ENCODE measurements at regions not wholly inside any gene's neighbourhood (a gene's known extent, or its start where the extent isn't known, plus 50 kb on each side); places are given as distances from the start of the nearest gene placed in this dataset.

DNA sequence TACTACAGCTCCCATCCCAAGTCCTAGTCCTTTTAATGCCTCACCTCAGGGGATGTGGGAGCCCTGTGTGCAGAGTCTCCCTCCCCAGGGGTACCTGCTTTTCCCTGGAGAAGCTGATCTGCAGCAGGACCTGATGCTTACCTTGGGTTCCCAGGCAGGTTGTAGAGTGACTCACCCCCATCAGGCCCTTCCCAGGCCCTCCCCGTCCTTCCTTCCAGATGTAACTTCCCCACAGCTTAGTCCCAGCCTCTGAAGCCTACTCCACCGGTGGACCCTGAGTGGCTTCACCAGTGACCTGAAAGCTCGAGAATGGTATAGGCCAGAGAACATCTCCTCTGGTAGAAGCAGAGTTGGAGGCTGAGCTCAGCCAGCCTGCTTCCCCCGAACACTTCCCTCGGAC is 254.2 kb upstream of the STT3B start:
- no peak for TF ChIP-seq POLR2A (IDR thresholded peaks at IDR 0.05)
- TF ChIP-seq, protein P1, sequence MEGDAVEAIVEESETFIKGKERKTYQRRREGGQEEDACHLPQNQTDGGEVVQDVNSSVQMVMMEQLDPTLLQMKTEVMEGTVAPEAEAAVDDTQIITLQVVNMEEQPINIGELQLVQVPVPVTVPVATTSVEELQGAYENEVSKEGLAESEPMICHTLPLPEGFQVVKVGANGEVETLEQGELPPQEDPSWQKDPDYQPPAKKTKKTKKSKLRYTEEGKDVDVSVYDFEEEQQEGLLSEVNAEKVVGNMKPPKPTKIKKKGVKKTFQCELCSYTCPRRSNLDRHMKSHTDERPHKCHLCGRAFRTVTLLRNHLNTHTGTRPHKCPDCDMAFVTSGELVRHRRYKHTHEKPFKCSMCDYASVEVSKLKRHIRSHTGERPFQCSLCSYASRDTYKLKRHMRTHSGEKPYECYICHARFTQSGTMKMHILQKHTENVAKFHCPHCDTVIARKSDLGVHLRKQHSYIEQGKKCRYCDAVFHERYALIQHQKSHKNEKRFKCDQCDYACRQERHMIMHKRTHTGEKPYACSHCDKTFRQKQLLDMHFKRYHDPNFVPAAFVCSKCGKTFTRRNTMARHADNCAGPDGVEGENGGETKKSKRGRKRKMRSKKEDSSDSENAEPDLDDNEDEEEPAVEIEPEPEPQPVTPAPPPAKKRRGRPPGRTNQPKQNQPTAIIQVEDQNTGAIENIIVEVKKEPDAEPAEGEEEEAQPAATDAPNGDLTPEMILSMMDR (IDR thresholded peaks at IDR 0.05) = no peak
- H3K4me3 ChIP-seq = no peak overlapping the region
- no peak for DNase-seq
- no peaks in the 10 kb centered on the region for H3K36me3 ChIP-seq
- no peaks in the 10 kb centered on the region for H3K9me3 ChIP-seq
- no peak overlapping the region for H3K27ac ChIP-seq
- no peaks in the 10 kb centered on the region for H3K4me1 ChIP-seq
- no peaks in the 10 kb centered on the region for H3K27me3 ChIP-seq

DNA sequence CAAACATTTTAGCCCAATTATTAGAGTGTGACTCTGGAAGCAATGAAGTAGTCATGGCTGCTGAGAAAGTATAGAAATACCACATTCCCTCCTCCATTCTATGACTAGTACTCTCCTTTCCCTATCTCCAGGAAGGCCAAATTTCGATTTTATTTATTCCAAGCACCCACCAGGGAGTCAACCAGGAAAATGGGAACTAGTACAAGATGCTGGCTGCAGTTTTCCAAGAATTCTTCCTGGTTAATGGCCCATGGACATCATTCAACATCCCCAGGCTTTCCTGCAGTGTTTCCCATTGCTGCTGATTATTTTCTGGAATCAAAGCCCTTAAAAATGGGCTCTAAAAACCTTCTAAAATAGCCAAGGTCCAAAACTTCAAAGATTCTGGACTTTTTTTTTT is 247.9 kb upstream of the STT3B start:
- Histone ChIP-seq H3K27ac (no peak overlapping the region), H3K4me1 (no peaks in the 10 kb centered on the region), H3K4me3 (no peak overlapping the region), H3K36me3 (no peaks in the 10 kb centered on the region), H3K27me3 (no peaks in the 10 kb centered on the region), H3K9me3 (no peaks in the 10 kb centered on the region)
- DNase-seq = no peak
- no peak for TF ChIP-seq POLR2A (IDR thresholded peaks at IDR 0.05)
- TF ChIP-seq, protein P1 (IDR thresholded peaks at IDR 0.05) = no peak

DNA sequence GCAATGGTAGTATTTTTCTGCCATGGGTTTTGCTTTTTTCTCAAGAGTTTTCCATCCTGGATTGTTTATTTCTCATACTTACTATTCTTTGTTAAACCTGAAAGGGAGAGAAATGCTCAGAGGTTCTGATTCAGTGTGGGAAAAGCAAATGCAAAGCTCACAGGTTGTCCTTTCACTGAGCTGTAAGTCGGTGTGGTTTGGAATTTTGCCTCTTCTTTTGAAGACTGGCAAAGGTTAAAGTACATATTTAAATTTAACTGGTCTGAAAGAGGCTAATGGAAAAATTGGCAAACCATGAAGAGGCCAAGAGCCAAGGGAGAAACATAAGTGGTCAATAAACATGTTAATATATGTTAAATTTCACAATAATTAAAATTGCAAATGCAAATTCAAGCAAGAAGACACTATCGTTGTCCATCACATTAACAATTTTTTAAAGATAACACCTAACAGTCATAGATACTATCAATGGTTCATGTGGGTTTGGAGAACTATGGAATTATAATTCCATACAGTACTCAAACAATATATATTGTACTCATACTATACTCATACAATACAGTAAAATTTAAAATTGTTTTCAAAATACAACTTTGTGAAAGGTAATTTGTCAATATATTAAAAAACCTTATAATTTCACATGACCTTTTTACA is 246.8 kb upstream of the STT3B start:
- Histone ChIP-seq H3K4me3 (no peak overlapping the region), H3K27me3 (no peaks in the 10 kb centered on the region), H3K36me3 (no peaks in the 10 kb centered on the region), H3K4me1 (no peaks in the 10 kb centered on the region), H3K27ac (no peak overlapping the region), H3K9me3 (no peaks in the 10 kb centered on the region)
- DNase-seq = no peak
- TF ChIP-seq POLR2A (IDR thresholded peaks at IDR 0.05) = no peak
- TF ChIP-seq, protein P1 (IDR thresholded peaks at IDR 0.05) = no peak

DNA sequence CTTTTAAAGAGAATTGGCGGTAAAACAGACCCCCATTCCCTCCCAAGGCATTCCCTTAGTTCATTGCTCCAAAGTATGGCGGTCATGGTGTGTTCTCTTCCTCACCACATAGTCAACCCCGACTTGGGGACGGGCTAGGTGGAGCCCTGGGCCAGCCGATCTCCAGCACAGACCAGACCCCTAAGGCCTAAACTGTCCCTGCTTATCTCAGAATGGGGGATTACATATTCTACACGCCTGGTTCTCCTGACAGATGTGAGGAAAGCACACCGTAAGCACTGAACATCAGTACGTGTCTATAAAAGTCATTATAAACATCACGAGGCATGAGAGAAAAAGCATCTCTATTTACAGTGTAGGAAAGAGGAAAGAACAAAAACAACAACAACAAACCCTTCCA is 244.5 kb upstream of the STT3B start:
- Histone ChIP-seq H3K27ac (no peak overlapping the region), H3K27me3 (no peaks in the 10 kb centered on the region), H3K4me3 (no peak overlapping the region), H3K4me1 (no peaks in the 10 kb centered on the region), H3K36me3 (no peaks in the 10 kb centered on the region), H3K9me3 (no peaks in the 10 kb centered on the region)
- TF ChIP-seq, protein P1 (IDR thresholded peaks at IDR 0.05) = no peak
- no peak for DNase-seq

DNA sequence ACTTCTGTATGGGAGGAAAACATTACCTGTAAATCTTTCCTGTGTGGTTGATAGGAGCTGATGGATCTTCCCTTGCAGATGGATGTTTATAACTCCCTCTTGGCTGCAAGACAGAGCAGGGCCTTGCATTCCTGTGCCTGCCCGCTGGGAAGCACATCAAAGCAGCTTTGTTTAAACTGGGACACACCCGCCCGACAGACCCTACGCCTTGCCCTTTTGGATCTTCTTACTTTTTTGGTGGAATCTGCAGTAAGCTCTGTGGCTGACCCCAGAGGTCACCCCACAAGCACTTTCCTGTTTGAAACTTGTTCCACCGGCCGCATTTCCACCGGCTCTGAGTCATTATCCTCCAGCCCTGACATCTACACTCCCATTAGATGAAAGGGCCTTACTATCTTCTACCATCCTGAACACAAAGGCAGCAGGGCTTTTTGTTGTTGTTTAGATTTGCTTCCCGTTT is 244.1 kb upstream of the STT3B start:
- H3K27ac ChIP-seq = no peak overlapping the region
- TF ChIP-seq, protein P1 (IDR thresholded peaks at IDR 0.05) = no peak
- no peak for TF ChIP-seq POLR2A (IDR thresholded peaks at IDR 0.05)
- DNase-seq = peak in 1 of 3 donors; percentile 52
- H3K9me3 ChIP-seq = no peaks in the 10 kb centered on the region
- no peaks in the 10 kb centered on the region for H3K27me3 ChIP-seq
- H3K4me1 ChIP-seq = no peaks in the 10 kb centered on the region
- no peaks in the 10 kb centered on the region for H3K36me3 ChIP-seq
- no peak overlapping the region for H3K4me3 ChIP-seq

DNA sequence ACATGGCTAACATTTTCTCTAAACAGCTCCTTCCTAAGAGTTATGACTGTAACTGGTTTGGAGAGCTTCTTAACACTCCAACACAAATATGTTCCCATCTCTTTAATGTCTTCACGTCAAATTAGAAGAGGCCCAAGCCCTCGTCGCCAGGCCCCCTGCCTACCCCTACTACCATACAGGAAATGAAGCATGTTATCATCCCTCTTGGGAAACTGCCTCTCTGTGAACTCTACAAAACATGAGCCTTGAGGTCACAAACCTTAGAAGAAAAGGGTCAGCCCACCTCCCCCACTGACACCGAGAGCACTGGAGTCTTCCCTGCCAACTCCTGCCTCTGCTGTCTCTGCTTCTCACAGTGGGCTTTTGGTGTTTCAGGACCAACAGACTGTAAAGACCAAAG is 243.1 kb upstream of the STT3B start:
- H3K36me3 ChIP-seq = no peaks in the 10 kb centered on the region
- TF ChIP-seq, protein P1 (IDR thresholded peaks at IDR 0.05) = no peak
- TF ChIP-seq POLR2A (IDR thresholded peaks at IDR 0.05) = no peak
- H3K4me1 ChIP-seq = no peaks in the 10 kb centered on the region
- no peak overlapping the region for H3K27ac ChIP-seq
- no peaks in the 10 kb centered on the region for H3K27me3 ChIP-seq
- H3K4me3 ChIP-seq = no peak overlapping the region
- DNase-seq = no peak
- no peaks in the 10 kb centered on the region for H3K9me3 ChIP-seq

Measured in Peyer's patch (tissue), 4 donors.